ENCODE measurements at regions not wholly inside any gene's neighbourhood (a gene's known extent, or its start where the extent isn't known, plus 50 kb on each side); places are given as distances from the start of the nearest gene placed in this dataset.
"Not testable (repeated sequence)": the region's sequence is repeated elsewhere in the genome, so short reads cannot be mapped to it uniquely, and the experiment has no call there.

GRCh38 chr5:99586878-99587277 lies 658.1 kb upstream of the CHD1 start:
- DNase-seq (ENCODE audit: low spot score): no peak

DNA sequence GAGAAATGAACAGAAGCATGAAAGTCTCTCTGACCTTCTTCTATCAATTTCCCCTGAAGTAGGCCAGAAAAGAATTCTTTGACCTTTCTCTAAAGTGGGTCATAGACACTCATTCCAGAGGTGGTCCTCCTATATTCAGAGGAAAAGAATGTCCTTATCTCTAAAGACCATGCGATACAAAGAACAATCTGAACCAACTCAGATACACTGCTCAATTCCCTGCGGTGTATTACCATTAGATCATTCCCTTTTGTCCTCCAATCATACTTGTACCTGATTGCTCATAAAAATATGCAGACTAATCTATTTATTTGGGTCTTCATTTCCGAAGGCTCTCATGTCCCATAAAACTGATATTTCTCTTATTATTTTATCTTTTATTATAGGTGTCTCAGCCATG lies 652.4 kb upstream of the CHD1 start:
- DNase-seq (ENCODE audit: low spot score): not testable (repeated sequence)

DNA sequence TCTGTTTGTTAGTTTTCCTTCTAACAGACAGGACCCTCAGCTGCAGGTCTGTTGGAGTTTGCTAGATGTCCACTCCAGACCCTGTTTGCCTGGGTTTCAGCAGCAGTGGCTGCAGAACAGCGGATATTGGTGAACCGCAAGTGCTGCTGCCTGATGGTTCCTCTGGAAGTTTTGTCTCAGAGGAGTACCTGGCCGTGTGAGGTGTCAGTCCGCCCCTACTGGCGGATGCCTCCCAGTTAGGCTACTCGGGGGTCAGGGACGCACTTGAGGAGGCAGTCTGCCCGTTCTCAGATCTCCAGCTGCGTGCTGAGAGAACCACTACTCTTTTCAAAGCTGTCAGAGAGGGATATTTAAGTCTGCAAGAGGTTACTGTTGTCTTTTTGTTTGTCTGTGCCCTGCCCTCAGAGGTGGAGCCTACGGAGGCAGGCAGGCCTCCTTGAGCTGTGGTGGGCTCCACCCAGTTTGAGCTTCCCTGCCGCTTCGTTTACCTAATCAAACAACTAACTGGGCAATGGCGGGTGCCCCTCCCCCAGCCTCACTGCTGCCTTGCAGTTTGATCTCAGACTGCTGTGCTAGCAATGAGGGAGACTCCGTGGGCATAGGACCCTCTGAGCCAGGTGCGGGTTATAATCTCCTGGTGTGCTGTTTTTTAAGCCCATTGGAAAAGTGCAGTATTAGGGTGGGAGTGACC lies 634.3 kb upstream of the CHD1 start:
- DNase-seq (ENCODE audit: low spot score): not testable (repeated sequence)

DNA sequence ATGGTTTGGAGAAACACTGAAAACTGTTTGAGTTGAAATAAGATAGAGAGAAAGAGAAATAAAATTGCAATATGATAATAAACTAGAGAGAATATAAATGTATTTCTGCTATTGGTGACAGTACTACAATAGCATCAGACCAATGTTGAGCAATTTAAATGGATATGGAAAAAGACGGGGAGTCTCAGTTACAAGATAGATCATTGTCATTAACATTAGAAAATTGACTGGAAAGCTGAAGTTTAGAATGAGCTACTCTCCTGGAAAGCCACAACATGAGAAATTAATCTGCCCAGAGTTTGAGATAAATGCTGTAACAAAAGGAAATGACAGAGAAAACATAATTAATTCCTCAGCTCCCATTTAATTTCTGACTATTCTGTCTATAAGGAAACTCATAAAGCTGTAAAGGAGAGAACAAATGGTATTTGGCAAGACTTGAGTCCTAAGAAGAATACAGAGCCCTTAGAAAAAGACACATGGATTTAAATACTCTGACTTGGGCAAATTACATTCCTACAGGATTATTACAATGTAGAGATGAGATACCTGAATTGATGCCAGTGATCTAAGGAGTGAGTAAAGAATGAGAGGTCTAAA lies 624.5 kb upstream of the CHD1 start:
- DNase-seq (ENCODE audit: low spot score): no peak

DNA sequence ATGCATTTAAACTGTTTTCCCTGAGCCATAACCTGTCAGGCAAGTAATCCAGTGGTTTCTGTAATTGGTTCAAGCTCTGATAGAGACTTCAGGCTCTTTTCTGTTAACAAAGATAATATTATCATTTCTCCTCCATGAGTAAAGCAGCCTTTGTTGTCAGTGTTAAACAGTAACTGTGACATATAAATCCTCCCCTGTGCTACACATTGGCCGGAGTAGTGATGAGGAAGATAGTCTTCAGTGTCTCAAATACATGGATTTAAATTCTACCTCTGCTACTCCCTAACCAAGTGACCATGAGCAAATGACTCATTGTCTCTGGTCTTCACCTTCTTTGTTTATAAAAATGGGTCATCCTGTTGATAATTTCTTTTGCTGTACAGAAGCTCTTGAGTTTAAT lies 615.5 kb upstream of the CHD1 start:
- no peak for DNase-seq (ENCODE audit: low spot score)

DNA sequence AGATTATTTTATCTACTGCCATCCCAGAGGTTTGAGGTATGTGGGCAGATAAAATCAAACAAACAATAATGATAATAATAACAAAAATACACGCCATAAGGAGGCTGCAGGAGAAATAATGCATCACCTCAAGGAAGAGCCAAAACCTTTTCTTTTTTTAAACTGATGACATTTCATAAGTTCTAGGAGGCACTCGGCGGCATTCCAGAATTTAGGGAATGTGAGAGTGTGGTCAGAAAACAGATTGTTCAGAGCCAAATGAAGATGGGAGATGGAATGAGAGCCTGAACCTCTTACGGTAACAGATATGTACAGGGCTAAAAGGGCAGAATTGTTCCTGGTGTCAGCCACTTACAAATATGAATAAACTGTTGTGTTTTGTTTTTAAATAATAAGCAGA lies 615.0 kb upstream of the CHD1 start:
- no peak for DNase-seq (ENCODE audit: low spot score)

GRCh38 chr5:99534241-99534640 lies 605.4 kb upstream of the CHD1 start:
- DNase-seq (ENCODE audit: low spot score): not testable (repeated sequence)

GRCh38 chr5:99521666-99522065 lies 592.9 kb upstream of the CHD1 start:
- not testable (repeated sequence) for DNase-seq (ENCODE audit: low spot score)

DNA sequence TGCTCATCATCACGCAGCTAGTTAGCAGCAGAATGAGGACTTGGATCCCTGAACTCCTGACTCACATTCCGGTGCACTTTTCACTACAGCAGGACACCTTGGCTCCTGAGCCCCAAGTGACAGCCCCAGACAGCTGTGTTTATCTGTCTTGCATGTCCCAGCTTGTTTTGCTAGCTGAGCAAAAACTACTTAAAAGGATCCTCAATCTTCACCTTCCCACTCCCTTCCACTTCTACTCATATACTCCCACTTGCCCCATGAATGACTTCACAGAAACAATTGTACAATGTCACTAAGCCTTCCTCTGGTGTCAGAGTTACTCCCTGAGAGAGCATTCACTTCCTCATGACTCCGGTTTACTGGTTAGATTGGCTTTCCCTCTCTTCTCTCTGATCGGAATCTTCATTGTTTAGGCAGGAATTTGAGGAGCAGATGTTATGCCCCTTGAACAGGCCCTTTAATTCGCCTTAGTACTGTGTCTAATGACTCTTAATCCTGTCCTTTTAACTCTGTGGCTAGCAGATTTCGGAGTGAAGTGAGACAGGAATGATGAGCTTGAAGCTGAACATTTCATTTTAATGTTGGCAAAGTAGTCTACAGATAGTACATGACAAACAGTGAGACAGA lies 587.2 kb upstream of the CHD1 start:
- DNase-seq (ENCODE audit: low spot score): not testable (repeated sequence)

DNA sequence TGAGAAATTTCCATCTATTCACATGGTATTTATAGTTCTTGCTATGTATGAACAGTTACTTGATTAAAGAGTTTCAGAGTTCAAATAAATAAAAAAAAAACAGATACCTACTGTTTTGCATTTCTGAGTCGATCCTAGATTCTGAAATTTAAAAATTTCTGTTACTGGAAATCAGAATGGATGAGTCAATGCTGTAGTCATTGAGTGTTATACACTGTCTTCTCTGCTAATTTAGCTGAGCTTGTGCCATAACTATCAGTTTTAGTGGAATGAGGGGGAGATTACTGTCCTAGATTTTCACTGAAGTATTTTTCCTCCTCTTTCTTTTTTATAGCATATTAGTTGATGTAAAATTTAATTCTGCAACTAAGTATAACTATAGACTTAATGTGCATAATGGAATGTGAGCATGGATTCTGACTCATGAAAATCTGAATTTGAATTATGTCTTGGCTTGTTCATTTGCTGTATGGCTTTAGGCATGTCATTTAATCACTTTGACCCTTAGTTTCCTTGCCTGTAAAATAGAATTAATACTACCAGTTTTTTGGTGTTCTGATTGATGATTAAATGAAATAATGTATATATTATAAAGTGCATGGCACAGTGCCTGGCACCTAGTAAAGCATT lies 581.5 kb upstream of the CHD1 start:
- DNase-seq (ENCODE audit: low spot score): not testable (repeated sequence)

GRCh38 chr5:99509064-99509463 lies 580.3 kb upstream of the CHD1 start:
- DNase-seq (ENCODE audit: low spot score): not testable (repeated sequence)

DNA sequence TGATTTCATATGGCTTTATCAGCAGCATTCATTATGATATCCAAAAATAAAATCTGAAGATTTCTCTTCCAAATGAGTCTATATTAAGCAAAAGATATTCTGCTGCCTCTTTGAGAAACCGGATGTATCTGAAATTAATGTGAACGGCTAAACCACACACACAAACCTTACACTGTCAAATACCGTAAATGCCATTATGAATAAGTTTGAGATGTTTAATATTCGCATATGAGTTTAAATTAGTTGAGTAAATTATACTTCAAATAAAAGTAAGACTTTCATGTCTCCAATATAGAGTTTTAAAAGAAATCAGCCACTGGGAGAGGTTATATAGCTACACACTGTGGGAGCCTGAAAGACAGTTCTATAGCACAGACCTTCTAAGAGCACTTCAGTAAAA lies 566.6 kb upstream of the CHD1 start:
- DNase-seq (ENCODE audit: low spot score): not testable (repeated sequence)

DNA sequence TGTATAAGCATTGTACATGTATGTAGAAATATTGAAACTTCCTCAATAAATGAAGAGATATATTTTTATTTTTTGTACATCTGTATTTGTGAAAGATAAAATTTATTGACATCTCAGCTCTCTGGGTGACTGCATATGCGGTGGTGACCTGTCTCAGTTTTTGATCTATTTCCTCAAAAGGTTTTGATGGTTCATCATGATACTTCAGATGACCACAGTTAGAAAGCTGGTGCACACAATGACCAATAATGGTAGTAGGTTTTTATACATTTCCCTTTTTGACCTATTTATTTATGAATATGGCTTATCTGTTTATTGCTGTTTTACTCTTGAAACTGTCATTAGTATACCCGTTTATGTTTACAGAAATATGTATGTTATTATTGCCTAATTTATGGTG lies 549.6 kb upstream of the CHD1 start:
- DNase-seq (ENCODE audit: low spot score): not testable (repeated sequence)

GRCh38 chr5:99473328-99473727 lies 544.5 kb upstream of the CHD1 start:
- DNase-seq (ENCODE audit: low spot score): not testable (repeated sequence)

- DNase-seq (ENCODE audit: low spot score): not testable (repeated sequence)
These were observed 542.9 kb upstream of the CHD1 start for GRCh38 chr5:99471726-99472125.

DNA sequence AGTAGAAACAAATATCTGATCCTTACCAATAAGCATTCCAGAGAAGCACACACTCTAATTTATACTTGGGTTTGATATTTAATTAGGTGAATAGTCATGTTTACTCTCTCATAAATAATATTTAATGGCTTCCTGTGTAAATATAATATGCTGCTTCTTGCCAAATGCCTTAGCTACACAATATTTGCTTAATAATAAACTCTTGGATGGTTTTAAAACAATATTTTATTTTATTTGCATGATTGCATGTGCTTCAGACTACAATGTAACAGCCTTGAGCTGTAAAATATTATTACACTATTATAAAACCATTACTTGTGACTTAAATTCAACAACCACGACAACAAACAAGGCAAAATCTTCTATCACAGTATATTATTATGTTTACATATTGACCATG lies 542.4 kb upstream of the CHD1 start:
- not testable (repeated sequence) for DNase-seq (ENCODE audit: low spot score)

DNA sequence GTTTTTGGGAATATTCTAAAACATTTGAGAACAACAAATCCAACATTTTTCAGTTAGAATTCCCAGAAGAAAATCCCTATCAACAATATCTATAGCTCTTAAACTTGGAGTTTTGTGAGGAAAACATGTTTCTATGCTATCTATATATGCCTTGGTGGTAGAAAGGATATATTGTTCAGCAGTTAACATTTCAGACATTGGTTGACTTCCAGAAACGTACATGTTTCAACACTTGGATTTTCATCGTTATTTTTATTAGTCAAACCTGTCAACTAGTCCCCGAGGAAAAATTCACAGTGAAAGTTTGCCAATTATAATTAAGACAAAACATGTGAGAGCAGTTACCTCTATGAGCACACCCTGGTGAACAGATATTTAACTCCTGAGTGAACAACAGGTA lies 541.8 kb upstream of the CHD1 start:
- DNase-seq (ENCODE audit: low spot score): not testable (repeated sequence)

GRCh38 chr5:99460701-99461100 lies 531.9 kb upstream of the CHD1 start:
- DNase-seq (ENCODE audit: low spot score): no peak

DNA sequence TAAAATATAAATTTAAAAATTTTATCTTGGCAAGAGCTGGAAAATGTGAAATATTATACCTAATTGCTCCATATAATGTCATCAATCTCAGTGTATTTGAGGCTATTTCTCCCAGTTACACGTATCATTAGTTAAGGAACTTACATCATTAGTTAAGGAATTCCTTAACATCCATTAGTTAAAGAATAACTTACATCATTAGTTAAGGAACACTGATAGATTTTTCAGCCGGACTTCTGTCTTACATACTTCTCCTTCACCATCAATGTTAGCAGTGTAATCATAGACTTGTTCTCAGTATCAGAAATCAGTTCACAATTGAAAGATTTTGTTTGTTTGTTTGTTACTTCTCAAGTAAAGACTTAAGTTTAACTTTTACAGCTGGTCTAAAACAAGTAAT lies 524.4 kb upstream of the CHD1 start:
- DNase-seq (ENCODE audit: low spot score): no peak

GRCh38 chr5:99449786-99450185 lies 521.0 kb upstream of the CHD1 start:
- DNase-seq (ENCODE audit: low spot score): no peak

GRCh38 chr5:99445805-99446204 lies 517.0 kb upstream of the CHD1 start:
- no peak for DNase-seq (ENCODE audit: low spot score)

GRCh38 chr5:99441235-99441634 lies 512.4 kb upstream of the CHD1 start:
- no peak for DNase-seq (ENCODE audit: low spot score)

- no peak for DNase-seq (ENCODE audit: low spot score)
These were observed 509.8 kb upstream of the CHD1 start for GRCh38 chr5:99438619-99439018.

Data from Ammon's horn (tissue), 1 donor.